Panc1 (cell line): ENCODE measurements at regions not wholly inside any gene's neighbourhood (a gene's known extent, or its start where the extent isn't known, plus 50 kb on each side); places are given as distances from the start of the nearest gene placed in this dataset.

Experiments used
- ATAC-seq: fragments of 200-7000 bp; cut with Tn5 transposase; 2 replicates; pipeline ENCODE4 v1.9.1; 2020; ENCODE audit warnings: mild to moderate bottlenecking, moderate library complexity
- BruUV-seq: library from RNA; stranded (reverse); fragments of 400-500 nt; replicated peaks from 2 replicates; lab custom pipeline; 2021; lab: Mats Ljungman, UMichigan
- CTCF ChIA-PET: fragments of 300-600 bp; sonication (Branson Sonifier 250); formaldehyde crosslinking; loops from one replicate; lab custom pipeline; 2022; ENCODE audit warnings: antibody characterized with exemption; lab: Charles Lee
- POLR2A ChIA-PET: fragments of 300-600 bp; sonication (Branson Sonifier 250); formaldehyde crosslinking; loops from one replicate; lab custom pipeline; 2022; ENCODE audit warnings: antibody characterized with exemption; lab: Charles Lee
- DNase-seq: peaks from one replicate; pipeline ENCODE4 v3.0.0-alpha.2; 2010; ENCODE audit warnings: low read depth, low spot score
- H3K27ac ChIP-seq: 2 replicates; pipeline ENCODE4 v1.5.1; 2011; ENCODE audit warnings: mild to moderate bottlenecking, low read length, inconsistent platforms
- H3K27me3 ChIP-seq: fragments of 200-500 bp; sonication (Bioruptor generic); 2 replicates; pipeline ENCODE4 v1.6.0; 2014; ENCODE audit warnings: low read length, inconsistent platforms; ENCODE audit not compliant: control insufficient read depth, insufficient read depth
- H3K36me3 ChIP-seq: fragments of 200-500 bp; sonication (Bioruptor generic); 2 replicates; pipeline ENCODE4 v1.5.1; 2014; ENCODE audit warnings: inconsistent platforms, mild to moderate bottlenecking, low read length, moderate library complexity; ENCODE audit not compliant: control insufficient read depth, insufficient read depth
- H3K4me1 ChIP-seq: 2 replicates; pipeline ENCODE4 v1.5.1; 2011; ENCODE audit warnings: inconsistent platforms, mild to moderate bottlenecking, low read length, moderate library complexity; ENCODE audit not compliant: control insufficient read depth, insufficient read depth
- H3K4me3 ChIP-seq, 2 experiments: 2 replicates each; pipeline ENCODE4 v1.5.1; 2011 to 2012; ENCODE audit warnings: low read depth in 2 of 2, low read length in 2 of 2, mild to moderate bottlenecking in 2 of 2, inconsistent platforms in 1 of 2, moderate library complexity in 1 of 2
- H3K9me3 ChIP-seq: fragments of 200-500 bp; sonication (Bioruptor generic); 2 replicates; pipeline ENCODE4 v1.5.1; 2014; ENCODE audit warnings: low read depth, mild to moderate bottlenecking, inconsistent platforms, low read length, moderate library complexity; ENCODE audit not compliant: control insufficient read depth, insufficient read depth
- POLR2AphosphoS5 ChIP-seq: IDR thresholded peaks from 2 replicates; pipeline ENCODE4 v1.6.1; 2012; ENCODE audit warnings: mild to moderate bottlenecking, low read depth, low read length, moderate library complexity
- SIN3A ChIP-seq: IDR thresholded peaks from 2 replicates; pipeline ENCODE4 v1.6.1; 2012; ENCODE audit warnings: low read depth, mild to moderate bottlenecking, low read length, moderate library complexity, borderline replicate concordance; ENCODE audit not compliant: insufficient read depth
- TCF7L2 ChIP-seq: IDR thresholded peaks from 2 replicates; pipeline ENCODE4 v1.6.1; 2011; ENCODE audit warnings: mild to moderate bottlenecking, low read depth, low read length, inconsistent platforms
- in situ Hi-C: cut with HindIII; loops from 2 replicates; pipeline ENCODE4 v1.10.0; 2016; ENCODE audit warnings: low sequenced_read_pairs, low pct_unique_long_range_greater_than_20kb
- intact Hi-C: fragments of 100-400 bp; cut with micrococcal nuclease; formaldehyde crosslinking; loops from one replicate; pipeline ENCODE4 v1.10.0; 2022; ENCODE audit not compliant: unreplicated experiment
- TF ChIP-seq, protein P1 (sequence below): fragments of 450-650 bp; IDR thresholded peaks from 2 replicates; pipeline ENCODE4 v1.5.1; 2017; ENCODE audit warnings: mild to moderate bottlenecking
- TF ChIP-seq, protein P2 (sequence below), 2 experiments: IDR thresholded peaks; 2 replicates each; pipeline ENCODE4 v1.6.1; 2011 to 2012; ENCODE audit warnings: low read depth in 2 of 2, control low read depth in 1 of 2, low read length in 1 of 2, mild to moderate bottlenecking in 1 of 2, moderate library complexity in 1 of 2; ENCODE audit not compliant: insufficient read depth in 1 of 2

DNA sequence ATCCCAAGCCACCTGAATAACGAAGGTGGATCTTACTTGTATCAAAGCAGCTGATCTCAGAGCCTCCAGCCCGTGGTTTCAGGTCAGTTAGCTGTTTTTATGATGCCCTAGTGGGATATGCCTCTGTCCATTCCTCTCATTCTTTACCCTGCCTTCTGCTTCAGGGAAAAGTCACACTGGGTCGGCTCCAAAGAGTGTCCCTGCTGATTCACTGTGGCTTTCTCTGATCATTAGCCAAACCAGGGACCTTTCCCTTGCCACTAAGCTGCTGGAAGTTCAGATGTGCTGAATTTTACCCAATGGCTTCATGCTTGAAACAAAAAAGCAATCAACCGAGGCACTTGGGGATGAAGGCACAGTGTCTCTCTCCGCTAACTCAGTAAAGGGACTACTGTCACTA, 170.2 kb upstream of the SALL1 start:
- ATAC-seq (no peak), DNase-seq (no peak)
- CTCF ChIA-PET = no interaction called here
- TF ChIP-seq, protein P1, sequence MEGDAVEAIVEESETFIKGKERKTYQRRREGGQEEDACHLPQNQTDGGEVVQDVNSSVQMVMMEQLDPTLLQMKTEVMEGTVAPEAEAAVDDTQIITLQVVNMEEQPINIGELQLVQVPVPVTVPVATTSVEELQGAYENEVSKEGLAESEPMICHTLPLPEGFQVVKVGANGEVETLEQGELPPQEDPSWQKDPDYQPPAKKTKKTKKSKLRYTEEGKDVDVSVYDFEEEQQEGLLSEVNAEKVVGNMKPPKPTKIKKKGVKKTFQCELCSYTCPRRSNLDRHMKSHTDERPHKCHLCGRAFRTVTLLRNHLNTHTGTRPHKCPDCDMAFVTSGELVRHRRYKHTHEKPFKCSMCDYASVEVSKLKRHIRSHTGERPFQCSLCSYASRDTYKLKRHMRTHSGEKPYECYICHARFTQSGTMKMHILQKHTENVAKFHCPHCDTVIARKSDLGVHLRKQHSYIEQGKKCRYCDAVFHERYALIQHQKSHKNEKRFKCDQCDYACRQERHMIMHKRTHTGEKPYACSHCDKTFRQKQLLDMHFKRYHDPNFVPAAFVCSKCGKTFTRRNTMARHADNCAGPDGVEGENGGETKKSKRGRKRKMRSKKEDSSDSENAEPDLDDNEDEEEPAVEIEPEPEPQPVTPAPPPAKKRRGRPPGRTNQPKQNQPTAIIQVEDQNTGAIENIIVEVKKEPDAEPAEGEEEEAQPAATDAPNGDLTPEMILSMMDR = no peak
- TF ChIP-seq SIN3A (no peak), TCF7L2 (no peak), POLR2AphosphoS5 (no peak)
- TF ChIP-seq, protein P2, sequence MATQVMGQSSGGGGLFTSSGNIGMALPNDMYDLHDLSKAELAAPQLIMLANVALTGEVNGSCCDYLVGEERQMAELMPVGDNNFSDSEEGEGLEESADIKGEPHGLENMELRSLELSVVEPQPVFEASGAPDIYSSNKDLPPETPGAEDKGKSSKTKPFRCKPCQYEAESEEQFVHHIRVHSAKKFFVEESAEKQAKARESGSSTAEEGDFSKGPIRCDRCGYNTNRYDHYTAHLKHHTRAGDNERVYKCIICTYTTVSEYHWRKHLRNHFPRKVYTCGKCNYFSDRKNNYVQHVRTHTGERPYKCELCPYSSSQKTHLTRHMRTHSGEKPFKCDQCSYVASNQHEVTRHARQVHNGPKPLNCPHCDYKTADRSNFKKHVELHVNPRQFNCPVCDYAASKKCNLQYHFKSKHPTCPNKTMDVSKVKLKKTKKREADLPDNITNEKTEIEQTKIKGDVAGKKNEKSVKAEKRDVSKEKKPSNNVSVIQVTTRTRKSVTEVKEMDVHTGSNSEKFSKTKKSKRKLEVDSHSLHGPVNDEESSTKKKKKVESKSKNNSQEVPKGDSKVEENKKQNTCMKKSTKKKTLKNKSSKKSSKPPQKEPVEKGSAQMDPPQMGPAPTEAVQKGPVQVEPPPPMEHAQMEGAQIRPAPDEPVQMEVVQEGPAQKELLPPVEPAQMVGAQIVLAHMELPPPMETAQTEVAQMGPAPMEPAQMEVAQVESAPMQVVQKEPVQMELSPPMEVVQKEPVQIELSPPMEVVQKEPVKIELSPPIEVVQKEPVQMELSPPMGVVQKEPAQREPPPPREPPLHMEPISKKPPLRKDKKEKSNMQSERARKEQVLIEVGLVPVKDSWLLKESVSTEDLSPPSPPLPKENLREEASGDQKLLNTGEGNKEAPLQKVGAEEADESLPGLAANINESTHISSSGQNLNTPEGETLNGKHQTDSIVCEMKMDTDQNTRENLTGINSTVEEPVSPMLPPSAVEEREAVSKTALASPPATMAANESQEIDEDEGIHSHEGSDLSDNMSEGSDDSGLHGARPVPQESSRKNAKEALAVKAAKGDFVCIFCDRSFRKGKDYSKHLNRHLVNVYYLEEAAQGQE (IDR thresholded peaks at IDR 0.05; ENCODE audit: insufficient read depth in 1 of 2, low read depth in 2 of 2, low read length in 1 of 2) = no peak
- H3K4me3 ChIP-seq = no peak overlapping the region
- H3K27ac ChIP-seq = no peak overlapping the region
- no peaks in the 10 kb centered on the region for H3K27me3 ChIP-seq
- BruUV-seq = no TSS peak
- in situ Hi-C loops = no loop called here
- POLR2A ChIA-PET = no interaction called here
- no peaks in the 10 kb centered on the region for H3K36me3 ChIP-seq
- intact Hi-C loops = no loop called here
- H3K4me1 ChIP-seq = no peaks in the 10 kb centered on the region
- H3K9me3 ChIP-seq = no peaks in the 10 kb centered on the region

GRCh38 chr16:51317575-51317974, 166.5 kb upstream of the SALL1 start:
- H3K9me3 ChIP-seq = no peaks in the 10 kb centered on the region
- CTCF ChIA-PET = no interaction called here
- TF ChIP-seq, protein P1 = no peak
- TF ChIP-seq POLR2AphosphoS5 = no peak
- no peak for TF ChIP-seq SIN3A
- TF ChIP-seq, protein P2 (IDR thresholded peaks at IDR 0.05; ENCODE audit: insufficient read depth in 1 of 2, low read depth in 2 of 2, low read length in 1 of 2) = no peak
- no peak for TF ChIP-seq TCF7L2
- POLR2A ChIA-PET = no interaction called here
- H3K4me1 ChIP-seq = no peaks in the 10 kb centered on the region
- in situ Hi-C loops = no loop called here
- BruUV-seq = no TSS peak
- intact Hi-C loops = no loop called here
- ATAC-seq (no peak), DNase-seq (no peak)
- no peaks in the 10 kb centered on the region for H3K27me3 ChIP-seq
- H3K36me3 ChIP-seq = no peaks in the 10 kb centered on the region
- H3K4me3 ChIP-seq = no peak overlapping the region
- H3K27ac ChIP-seq = no peak overlapping the region
